OCI-LY7 (cell line): ENCODE measurements at regions not wholly inside any gene's neighbourhood (a gene's known extent, or its start where the extent isn't known, plus 50 kb on each side); places are given as distances from the start of the nearest gene placed in this dataset.

Experiments used
- BruUV-seq: library from RNA; stranded (reverse); fragments of 400-500 nt; replicated peaks from 2 replicates; lab custom pipeline; 2021; lab: Mats Ljungman, UMichigan
- CTCF ChIA-PET: fragments of 300-600 bp; sonication (Branson Sonifier 250); formaldehyde crosslinking; loops from one replicate; lab custom pipeline; 2022; ENCODE audit warnings: antibody characterized with exemption; ENCODE audit not compliant: unreplicated experiment; lab: Charles Lee
- POLR2A ChIA-PET: fragments of 300-600 bp; sonication (Branson Sonifier 250); formaldehyde crosslinking; loops from one replicate; lab custom pipeline; 2022; ENCODE audit warnings: antibody characterized with exemption; lab: Charles Lee
- DNase-seq: peaks from one replicate; pipeline ENCODE4 v3.0.0-alpha.2; 2015; ENCODE audit warnings: low spot score
- H2AFZ ChIP-seq: fragments of 200-600 bp; sonication (generic), shearing (Covaris generic); 2 replicates; pipeline ENCODE4 v1.6.1; 2014; ENCODE audit warnings: mild to moderate bottlenecking, antibody characterized with exemption, low read length, moderate library complexity
- H3K27ac ChIP-seq: fragments of 200-600 bp; sonication (generic); 2 replicates; pipeline ENCODE4 v1.5.1; 2014; ENCODE audit warnings: mixed run types, low read depth, mild to moderate bottlenecking, moderate library complexity, low read length, inconsistent platforms; ENCODE audit not compliant: poor library complexity, severe bottlenecking
- H3K36me3 ChIP-seq: fragments of 200-600 bp; sonication (generic); 2 replicates; pipeline ENCODE4 v1.6.1; 2014; ENCODE audit warnings: mild to moderate bottlenecking, antibody characterized with exemption, low read length, moderate library complexity, mixed read lengths; ENCODE audit not compliant: insufficient read depth
- H3K4me1 ChIP-seq: fragments of 200-600 bp; sonication (generic); 2 replicates; pipeline ENCODE4 v1.5.1; 2014; ENCODE audit warnings: mild to moderate bottlenecking, low read length; ENCODE audit not compliant: insufficient read depth, poor library complexity, severe bottlenecking
- H3K4me2 ChIP-seq: fragments of 200-600 bp; sonication (generic); 2 replicates; pipeline ENCODE4 v1.6.1; 2014; ENCODE audit warnings: mild to moderate bottlenecking, low read length
- H3K4me3 ChIP-seq: fragments of 200-600 bp; sonication (generic); 2 replicates; pipeline ENCODE4 v1.5.1; 2014; ENCODE audit warnings: mild to moderate bottlenecking, low read depth, low read length; ENCODE audit not compliant: poor library complexity, severe bottlenecking
- H3K79me2 ChIP-seq: fragments of 200-600 bp; sonication (generic); 2 replicates; pipeline ENCODE4 v1.6.1; 2016; ENCODE audit warnings: low read depth, mild to moderate bottlenecking, low read length, moderate library complexity, mixed read lengths; ENCODE audit not compliant: insufficient read depth
- H3K9me2 ChIP-seq: fragments of 200-600 bp; sonication (generic); 2 replicates; pipeline ENCODE4 v1.6.1; 2016; ENCODE audit warnings: mild to moderate bottlenecking, low read length, mixed read lengths; ENCODE audit not compliant: insufficient read depth
- H3K9me3 ChIP-seq: fragments of 200-600 bp; sonication (generic); 2 replicates; pipeline ENCODE4 v1.6.1; 2014; ENCODE audit warnings: mild to moderate bottlenecking, mixed run types, low read length, mixed read lengths
- H4K20me1 ChIP-seq: fragments of 200-600 bp; sonication (generic); 2 replicates; pipeline ENCODE4 v1.6.1; 2014; ENCODE audit warnings: mild to moderate bottlenecking, antibody characterized with exemption, low read length, moderate library complexity, mixed read lengths; ENCODE audit not compliant: insufficient read depth
- EZH2phosphoT487 ChIP-seq: fragments of 200-600 bp; sonication (generic); IDR thresholded peaks from 2 replicates; pipeline ENCODE4 v1.6.1; 2018; ENCODE audit warnings: low read depth, borderline replicate concordance, mild to moderate bottlenecking, mixed run types, antibody characterized with exemption, low read length, moderate library complexity, mixed read lengths
- intact Hi-C: fragments of 100-400 bp; cut with micrococcal nuclease; formaldehyde crosslinking; loops from one replicate; pipeline ENCODE4 v1.10.0; 2022; ENCODE audit not compliant: unreplicated experiment
- TF ChIP-seq, protein P1 (sequence below): fragments of 200-600 bp; sonication (generic); conservative IDR thresholded peaks from 2 replicates; pipeline ENCODE4 v1.5.1; 2014; ENCODE audit warnings: mild to moderate bottlenecking, antibody characterized with exemption, low read length, moderate library complexity, mixed read lengths

DNA sequence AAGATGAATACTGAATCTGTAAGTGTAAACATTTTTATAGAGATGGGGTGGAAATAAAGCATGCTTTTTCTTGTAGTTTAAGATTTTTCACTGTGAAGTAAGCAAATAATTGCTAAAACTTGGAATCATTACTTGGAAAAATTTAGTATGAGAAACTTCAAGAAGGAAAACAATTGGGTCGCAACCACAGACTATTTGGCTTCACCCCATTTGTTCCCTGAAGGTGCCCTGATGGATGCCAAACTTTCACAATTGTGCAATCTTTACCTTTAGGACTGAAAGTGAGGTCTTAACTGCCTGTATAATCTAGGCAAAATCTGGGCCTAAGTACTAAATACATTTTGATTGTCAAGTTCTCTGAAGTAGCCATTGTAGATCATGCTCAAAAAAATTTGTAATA is 330.1 kb downstream of the HDGFL1 start:
- TF ChIP-seq, protein P1, sequence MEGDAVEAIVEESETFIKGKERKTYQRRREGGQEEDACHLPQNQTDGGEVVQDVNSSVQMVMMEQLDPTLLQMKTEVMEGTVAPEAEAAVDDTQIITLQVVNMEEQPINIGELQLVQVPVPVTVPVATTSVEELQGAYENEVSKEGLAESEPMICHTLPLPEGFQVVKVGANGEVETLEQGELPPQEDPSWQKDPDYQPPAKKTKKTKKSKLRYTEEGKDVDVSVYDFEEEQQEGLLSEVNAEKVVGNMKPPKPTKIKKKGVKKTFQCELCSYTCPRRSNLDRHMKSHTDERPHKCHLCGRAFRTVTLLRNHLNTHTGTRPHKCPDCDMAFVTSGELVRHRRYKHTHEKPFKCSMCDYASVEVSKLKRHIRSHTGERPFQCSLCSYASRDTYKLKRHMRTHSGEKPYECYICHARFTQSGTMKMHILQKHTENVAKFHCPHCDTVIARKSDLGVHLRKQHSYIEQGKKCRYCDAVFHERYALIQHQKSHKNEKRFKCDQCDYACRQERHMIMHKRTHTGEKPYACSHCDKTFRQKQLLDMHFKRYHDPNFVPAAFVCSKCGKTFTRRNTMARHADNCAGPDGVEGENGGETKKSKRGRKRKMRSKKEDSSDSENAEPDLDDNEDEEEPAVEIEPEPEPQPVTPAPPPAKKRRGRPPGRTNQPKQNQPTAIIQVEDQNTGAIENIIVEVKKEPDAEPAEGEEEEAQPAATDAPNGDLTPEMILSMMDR, result no peak
- no peak for TF ChIP-seq EZH2phosphoT487
- H3K36me3 ChIP-seq, result no peaks in the 10 kb centered on the region
- H3K9me2 ChIP-seq, result no peaks in the 10 kb centered on the region
- no peaks in the 10 kb centered on the region for H4K20me1 ChIP-seq
- ChIA-PET POLR2A (no interaction called here), CTCF (no interaction called here)
- no peak overlapping the region for H3K4me2 ChIP-seq
- H3K4me3 ChIP-seq, result no peak overlapping the region
- H3K4me1 ChIP-seq, result no peaks in the 10 kb centered on the region
- H3K9me3 ChIP-seq, result no peaks in the 10 kb centered on the region
- no TSS peak for BruUV-seq
- H3K79me2 ChIP-seq, result no peaks in the 10 kb centered on the region
- no peak for DNase-seq
- intact Hi-C loops, result no loop called here
- H2AFZ ChIP-seq, result no peak overlapping the region
- no peak overlapping the region for H3K27ac ChIP-seq

DNA sequence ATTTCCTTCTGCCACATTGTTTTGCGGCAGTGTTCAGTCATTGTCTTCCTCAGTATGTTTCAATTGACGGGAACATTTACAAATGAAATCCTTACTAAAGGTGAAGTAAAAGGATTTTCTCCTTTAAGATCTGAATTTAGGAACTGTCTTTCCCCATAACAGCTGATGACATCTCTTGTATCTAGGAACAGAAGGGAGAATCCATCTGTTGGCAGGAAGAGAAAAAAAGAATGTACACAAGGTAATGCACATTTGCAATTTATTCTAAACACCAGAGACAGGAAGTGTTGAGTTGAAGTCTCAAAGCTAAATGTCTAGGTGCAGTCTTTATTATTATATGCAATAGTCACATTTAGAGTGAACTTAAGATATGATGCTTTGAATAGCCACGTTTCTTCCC is 334.5 kb downstream of the HDGFL1 start:
- no peaks in the 10 kb centered on the region for H3K36me3 ChIP-seq
- ChIA-PET CTCF (no interaction called here), POLR2A (no interaction called here)
- BruUV-seq, result no TSS peak
- intact Hi-C loops, result no loop called here
- no peaks in the 10 kb centered on the region for H3K4me1 ChIP-seq
- no peak overlapping the region for H3K27ac ChIP-seq
- DNase-seq, result no peak
- no peaks in the 10 kb centered on the region for H3K9me3 ChIP-seq
- no peaks in the 10 kb centered on the region for H3K9me2 ChIP-seq
- no peak overlapping the region for H2AFZ ChIP-seq
- no peaks in the 10 kb centered on the region for H4K20me1 ChIP-seq
- TF ChIP-seq, protein P1, result no peak
- TF ChIP-seq EZH2phosphoT487, result no peak
- H3K4me2 ChIP-seq, result no peak overlapping the region
- H3K79me2 ChIP-seq, result no peaks in the 10 kb centered on the region
- no peak overlapping the region for H3K4me3 ChIP-seq

DNA sequence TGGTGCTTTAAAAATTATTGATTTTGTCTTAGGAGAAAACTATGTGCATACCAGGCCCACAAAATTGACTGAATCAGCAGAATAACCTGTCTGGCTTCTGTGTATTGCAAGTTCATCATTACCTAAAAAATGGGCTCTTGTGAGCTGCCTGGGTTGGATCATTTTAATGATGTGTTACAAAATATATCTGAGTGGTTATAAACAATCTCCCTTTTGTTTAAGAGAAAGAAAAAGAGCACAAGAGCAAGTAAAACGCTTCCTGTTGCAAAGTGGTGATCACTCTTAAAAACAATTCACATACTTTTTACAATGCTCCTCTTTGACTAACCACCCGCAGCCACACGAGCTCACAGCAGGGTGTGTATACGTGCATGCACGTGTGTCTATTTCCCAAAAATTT is 335.1 kb downstream of the HDGFL1 start:
- TF ChIP-seq EZH2phosphoT487, result no peak
- TF ChIP-seq, protein P1, result no peak
- no peaks in the 10 kb centered on the region for H3K79me2 ChIP-seq
- no peaks in the 10 kb centered on the region for H3K4me1 ChIP-seq
- no TSS peak for BruUV-seq
- no peak overlapping the region for H3K4me3 ChIP-seq
- intact Hi-C loops, result no loop called here
- H3K4me2 ChIP-seq, result no peak overlapping the region
- no peaks in the 10 kb centered on the region for H3K9me2 ChIP-seq
- POLR2A ChIA-PET, result no interaction called here
- no peaks in the 10 kb centered on the region for H3K36me3 ChIP-seq
- no peak for DNase-seq
- CTCF ChIA-PET, result no interaction called here
- no peak overlapping the region for H2AFZ ChIP-seq
- H4K20me1 ChIP-seq, result no peaks in the 10 kb centered on the region
- no peak overlapping the region for H3K27ac ChIP-seq
- no peaks in the 10 kb centered on the region for H3K9me3 ChIP-seq
